ENCODE measurements at regions not wholly inside any gene's neighbourhood (a gene's known extent, or its start where the extent isn't known, plus 50 kb on each side); places are given as distances from the start of the nearest gene placed in this dataset.

GRCh38 chr5:2806176-2806575 is 54.7 kb upstream of the IRX2 start:
- no peak for TF ChIP-seq CTCF (IDR thresholded peaks at IDR 0.05)
- TF ChIP-seq POLR2A (IDR thresholded peaks at IDR 0.05) = no peak
